SK-N-SH treated with all-trans-retinoic acid at 6 μM for 48 hours (cell line): ENCODE measurements at regions not wholly inside any gene's neighbourhood (a gene's known extent, or its start where the extent isn't known, plus 50 kb on each side); places are given as distances from the start of the nearest gene placed in this dataset.
A peak's percentile ranks its signal among the peaks of the same experiment; 100 is the strongest.

Source experiments
- ATAC-seq: fragments of 200-7000 bp; cut with Tn5 transposase; 3 replicates; pipeline ENCODE4 v1.9.1; 2020; ENCODE audit warnings: mild to moderate bottlenecking, moderate library complexity
- BACH2 ChIP-seq: fragments of 250-450 bp; sonication (Bioruptor Pico); IDR thresholded peaks from 2 replicates; pipeline ENCODE4 v1.9.0; 2021; ENCODE audit warnings: mild to moderate bottlenecking, borderline replicate concordance
- ESRRG ChIP-seq: fragments of 250-450 bp; sonication (Bioruptor Pico); IDR thresholded peaks from 2 replicates; pipeline ENCODE4 v1.6.1; 2021; ENCODE audit warnings: mild to moderate bottlenecking
- GLIS3 ChIP-seq: fragments of 250-450 bp; sonication (Bioruptor Pico); IDR thresholded peaks from 2 replicates; pipeline ENCODE4 v1.5.0; 2020; ENCODE audit warnings: mild to moderate bottlenecking, moderate library complexity
- ISL1 ChIP-seq: fragments of 250-450 bp; sonication (Bioruptor Pico); IDR thresholded peaks from 2 replicates; pipeline ENCODE4 v2.1.2; 2022; ENCODE audit warnings: mild to moderate bottlenecking, moderate library complexity
- OSR1 ChIP-seq: fragments of 250-450 bp; sonication (Bioruptor Pico); IDR thresholded peaks from 2 replicates; pipeline ENCODE4 v1.8.0; 2022; ENCODE audit warnings: moderate library complexity, mild to moderate bottlenecking, inconsistent platforms
- PPARA ChIP-seq: fragments of 250-450 bp; sonication (Bioruptor Pico); IDR thresholded peaks from 2 replicates; pipeline ENCODE4 v1.5.0; 2020; ENCODE audit warnings: mild to moderate bottlenecking, borderline replicate concordance
- RARB ChIP-seq: fragments of 250-450 bp; sonication (Bioruptor Pico); IDR thresholded peaks from 2 replicates; pipeline ENCODE4 v1.8.0; 2021; ENCODE audit warnings: mild to moderate bottlenecking, moderate library complexity
- SNAI2 ChIP-seq: fragments of 250-450 bp; sonication (Bioruptor Pico); IDR thresholded peaks from 2 replicates; pipeline ENCODE4 v1.5.0; 2020; ENCODE audit warnings: mild to moderate bottlenecking, moderate library complexity
- TCF4 ChIP-seq: fragments of 250-450 bp; sonication (Bioruptor Pico); IDR thresholded peaks from 2 replicates; pipeline ENCODE4 v1.8.0; 2021; ENCODE audit warnings: mild to moderate bottlenecking, moderate library complexity, borderline replicate concordance
- TOX ChIP-seq: fragments of 250-450 bp; sonication (Bioruptor Pico); IDR thresholded peaks from 2 replicates; pipeline ENCODE4 v1.8.0; 2021; ENCODE audit warnings: mild to moderate bottlenecking, moderate library complexity, borderline replicate concordance
- ZC3H10 ChIP-seq: fragments of 250-450 bp; sonication (Bioruptor Pico); IDR thresholded peaks from 2 replicates; pipeline ENCODE4 v1.5.1; 2021; ENCODE audit warnings: mild to moderate bottlenecking, moderate library complexity
- ZFP3 ChIP-seq: fragments of 250-450 bp; sonication (Bioruptor Pico); IDR thresholded peaks from 2 replicates; pipeline ENCODE4 v1.5.0; 2020; ENCODE audit warnings: mild to moderate bottlenecking, moderate library complexity
- ZFP30 ChIP-seq: fragments of 450-650 bp; formaldehyde crosslinking; IDR thresholded peaks from 2 replicates; pipeline ENCODE4 v1.5.0; 2022; ENCODE audit warnings: mild to moderate bottlenecking, moderate library complexity
- ZNF565 ChIP-seq: fragments of 450-650 bp; formaldehyde crosslinking; conservative IDR thresholded peaks from 2 replicates; pipeline ENCODE4 v1.5.0; 2020; ENCODE audit warnings: low read depth, mild to moderate bottlenecking, moderate library complexity
- ZNF70 ChIP-seq: fragments of 450-650 bp; formaldehyde crosslinking; IDR thresholded peaks from 2 replicates; pipeline ENCODE4 v1.5.0; 2020; ENCODE audit warnings: mild to moderate bottlenecking, moderate library complexity
- ZNF8 ChIP-seq: fragments of 450-650 bp; formaldehyde crosslinking; IDR thresholded peaks from 2 replicates; pipeline ENCODE4 v1.5.0; 2020; ENCODE audit warnings: mild to moderate bottlenecking, moderate library complexity
- TF ChIP-seq, protein P1 (sequence below): fragments of 250-450 bp; sonication (Bioruptor Pico); IDR thresholded peaks from 2 replicates; pipeline ENCODE4 v1.5.0; 2020; ENCODE audit warnings: mild to moderate bottlenecking, moderate library complexity
- TF ChIP-seq, protein P2 (sequence below): fragments of 250-450 bp; sonication (Bioruptor Pico); IDR thresholded peaks from 2 replicates; pipeline ENCODE4 v1.8.0; 2020; ENCODE audit warnings: mild to moderate bottlenecking, moderate library complexity, borderline replicate concordance

DNA sequence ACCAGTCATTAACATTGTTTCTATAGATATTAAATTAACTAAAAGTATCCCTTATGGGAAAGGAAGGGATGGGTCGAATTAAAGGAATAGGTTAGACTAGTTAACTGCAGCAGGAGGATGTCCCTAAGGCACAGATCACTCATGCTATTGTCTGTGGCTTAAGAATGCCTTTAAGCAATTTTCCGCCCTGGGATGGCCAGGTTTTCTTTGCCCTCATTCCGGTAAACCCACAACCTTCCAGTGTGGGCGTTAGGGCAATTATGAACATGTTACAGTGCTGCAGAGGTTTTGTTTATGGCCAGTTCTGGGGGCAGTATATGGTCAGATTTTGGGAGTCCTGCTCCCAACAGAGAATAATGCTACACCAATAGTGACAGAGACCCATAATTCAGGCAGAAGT, 139.3 kb upstream of the CDK13 start:
- ATAC-seq = no peak; the same call in 1 of the 3 replicates
- TF ChIP-seq TOX (CRISPR knock-in tag) (no peak), ZC3H10 (CRISPR knock-in tag) (no peak), ZFP30 (CRISPR knock-in tag) (no peak), ZFP3 (CRISPR knock-in tag) (no peak), OSR1 (CRISPR knock-in tag) (no peak), SNAI2 (no peak), ZNF8 (CRISPR knock-in tag) (no peak), ZNF70 (CRISPR knock-in tag) (no peak), ESRRG (CRISPR knock-in tag) (no peak), PPARA (no peak)
- TF ChIP-seq, protein P1, sequence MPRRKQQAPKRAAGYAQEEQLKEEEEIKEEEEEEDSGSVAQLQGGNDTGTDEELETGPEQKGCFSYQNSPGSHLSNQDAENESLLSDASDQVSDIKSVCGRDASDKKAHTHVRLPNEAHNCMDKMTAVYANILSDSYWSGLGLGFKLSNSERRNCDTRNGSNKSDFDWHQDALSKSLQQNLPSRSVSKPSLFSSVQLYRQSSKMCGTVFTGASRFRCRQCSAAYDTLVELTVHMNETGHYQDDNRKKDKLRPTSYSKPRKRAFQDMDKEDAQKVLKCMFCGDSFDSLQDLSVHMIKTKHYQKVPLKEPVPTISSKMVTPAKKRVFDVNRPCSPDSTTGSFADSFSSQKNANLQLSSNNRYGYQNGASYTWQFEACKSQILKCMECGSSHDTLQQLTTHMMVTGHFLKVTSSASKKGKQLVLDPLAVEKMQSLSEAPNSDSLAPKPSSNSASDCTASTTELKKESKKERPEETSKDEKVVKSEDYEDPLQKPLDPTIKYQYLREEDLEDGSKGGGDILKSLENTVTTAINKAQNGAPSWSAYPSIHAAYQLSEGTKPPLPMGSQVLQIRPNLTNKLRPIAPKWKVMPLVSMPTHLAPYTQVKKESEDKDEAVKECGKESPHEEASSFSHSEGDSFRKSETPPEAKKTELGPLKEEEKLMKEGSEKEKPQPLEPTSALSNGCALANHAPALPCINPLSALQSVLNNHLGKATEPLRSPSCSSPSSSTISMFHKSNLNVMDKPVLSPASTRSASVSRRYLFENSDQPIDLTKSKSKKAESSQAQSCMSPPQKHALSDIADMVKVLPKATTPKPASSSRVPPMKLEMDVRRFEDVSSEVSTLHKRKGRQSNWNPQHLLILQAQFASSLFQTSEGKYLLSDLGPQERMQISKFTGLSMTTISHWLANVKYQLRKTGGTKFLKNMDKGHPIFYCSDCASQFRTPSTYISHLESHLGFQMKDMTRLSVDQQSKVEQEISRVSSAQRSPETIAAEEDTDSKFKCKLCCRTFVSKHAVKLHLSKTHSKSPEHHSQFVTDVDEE (CRISPR knock-in tag) = no peak
- TF ChIP-seq, protein P2, sequence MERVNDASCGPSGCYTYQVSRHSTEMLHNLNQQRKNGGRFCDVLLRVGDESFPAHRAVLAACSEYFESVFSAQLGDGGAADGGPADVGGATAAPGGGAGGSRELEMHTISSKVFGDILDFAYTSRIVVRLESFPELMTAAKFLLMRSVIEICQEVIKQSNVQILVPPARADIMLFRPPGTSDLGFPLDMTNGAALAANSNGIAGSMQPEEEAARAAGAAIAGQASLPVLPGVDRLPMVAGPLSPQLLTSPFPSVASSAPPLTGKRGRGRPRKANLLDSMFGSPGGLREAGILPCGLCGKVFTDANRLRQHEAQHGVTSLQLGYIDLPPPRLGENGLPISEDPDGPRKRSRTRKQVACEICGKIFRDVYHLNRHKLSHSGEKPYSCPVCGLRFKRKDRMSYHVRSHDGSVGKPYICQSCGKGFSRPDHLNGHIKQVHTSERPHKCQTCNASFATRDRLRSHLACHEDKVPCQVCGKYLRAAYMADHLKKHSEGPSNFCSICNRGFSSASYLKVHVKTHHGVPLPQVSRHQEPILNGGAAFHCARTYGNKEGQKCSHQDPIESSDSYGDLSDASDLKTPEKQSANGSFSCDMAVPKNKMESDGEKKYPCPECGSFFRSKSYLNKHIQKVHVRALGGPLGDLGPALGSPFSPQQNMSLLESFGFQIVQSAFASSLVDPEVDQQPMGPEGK (CRISPR knock-in tag) = no peak

DNA sequence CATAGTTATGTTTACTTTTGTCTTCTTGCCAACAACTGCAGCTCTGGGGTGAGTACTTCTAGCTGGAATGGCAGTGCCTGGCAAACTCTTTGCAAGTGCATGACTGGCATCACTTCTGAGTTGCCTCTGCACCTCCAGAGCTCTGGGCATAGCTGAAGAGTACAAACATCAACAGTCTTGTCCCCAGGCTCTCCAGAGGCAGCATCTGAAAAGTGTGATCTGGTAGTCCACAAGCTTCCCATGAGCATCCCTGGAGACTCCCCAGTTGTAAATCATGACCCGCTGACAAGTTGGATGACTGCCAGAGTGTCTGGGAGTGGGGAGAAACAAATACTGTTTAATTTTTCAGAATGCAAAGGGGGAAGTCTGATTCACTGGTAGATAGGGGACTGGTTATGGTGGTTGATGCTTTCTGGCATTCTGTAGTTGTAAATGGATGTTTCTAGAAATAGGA, 138.9 kb upstream of the CDK13 start:
- ATAC-seq = peak; percentile 95
- TF ChIP-seq ISL1 (CRISPR knock-in tag) (0 out of 2 replicates have a peak, but pooled peaks have one; percentile 28), ZFP3 (CRISPR knock-in tag) (peak; percentile 57; the same call in 1 of the 2 replicates), TCF4 (CRISPR knock-in tag) (0 out of 2 replicates have a peak, but pooled peaks have one; percentile 10), ZNF70 (CRISPR knock-in tag) (no peak)
- TF ChIP-seq, protein P1 (CRISPR knock-in tag) = peak; percentile 67; the same call in 1 of the 2 replicates

DNA sequence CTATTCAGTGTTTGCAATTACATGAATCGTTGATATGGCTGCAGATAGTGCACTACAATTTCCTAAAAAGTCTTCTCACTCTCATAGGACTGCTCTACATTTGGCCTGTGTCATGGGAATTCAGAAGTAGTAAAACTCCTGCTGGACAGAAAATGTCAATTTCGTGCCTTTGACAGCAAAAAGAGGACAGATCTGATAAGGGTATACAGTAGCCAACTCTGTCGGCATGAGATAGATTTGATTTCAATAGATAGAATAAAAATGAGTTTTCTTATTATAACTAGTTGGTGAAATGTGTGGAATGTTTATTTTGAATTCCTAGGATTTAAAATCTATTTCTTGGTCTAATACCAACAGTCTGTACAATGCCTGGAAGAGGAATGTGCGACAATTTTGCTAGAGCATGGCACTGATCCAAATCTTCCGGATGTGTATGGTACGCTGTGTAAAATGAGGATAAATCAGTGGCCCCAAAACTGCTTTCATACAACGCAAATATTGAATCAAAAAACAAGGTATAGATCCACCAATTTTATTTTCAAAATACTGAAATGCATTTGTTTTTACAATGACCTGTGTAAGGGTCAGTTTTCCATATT, 133.5 kb upstream of the CDK13 start:
- ATAC-seq = no peak; the same call in 2 of the 3 replicates
- TF ChIP-seq ISL1 (CRISPR knock-in tag) = 0 out of 2 replicates have a peak, but pooled peaks have one; percentile 26
- no peak for TF ChIP-seq TOX (CRISPR knock-in tag)

DNA sequence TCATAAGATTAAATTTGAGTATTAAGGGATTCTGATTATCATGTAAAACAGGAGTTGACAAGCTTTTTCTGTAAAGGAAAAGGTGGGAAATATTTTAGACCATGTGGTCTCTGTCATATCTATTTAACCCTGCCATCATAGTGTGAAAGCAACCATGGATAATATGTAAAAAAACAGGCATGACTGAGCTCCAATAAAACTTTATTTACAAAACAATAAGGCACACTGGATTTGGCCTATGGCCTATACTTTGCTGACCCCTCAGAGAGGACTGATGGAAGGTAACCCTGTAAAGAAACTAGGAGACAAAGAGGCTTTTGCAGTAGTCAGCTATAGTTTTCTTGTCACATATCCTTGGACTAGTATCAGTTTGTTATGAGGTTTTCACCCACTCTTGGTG, 130.5 kb upstream of the CDK13 start:
- no peak for TF ChIP-seq ZFP30 (CRISPR knock-in tag)
- TF ChIP-seq ZNF565 (CRISPR knock-in tag) = no peak
- TF ChIP-seq, protein P1 (CRISPR knock-in tag) = no peak
- TF ChIP-seq TOX (CRISPR knock-in tag) = no peak
- no peak for TF ChIP-seq ZNF70 (CRISPR knock-in tag)
- no peak for TF ChIP-seq ISL1 (CRISPR knock-in tag)
- no peak for TF ChIP-seq PPARA
- TF ChIP-seq BACH2 (CRISPR knock-in tag) = no peak
- no peak for TF ChIP-seq RARB (CRISPR knock-in tag)
- TF ChIP-seq SNAI2 = no peak
- no peak for TF ChIP-seq GLIS3 (CRISPR knock-in tag)
- TF ChIP-seq ZC3H10 (CRISPR knock-in tag) = no peak
- no peak for ATAC-seq
